Calu3 (cell line): ENCODE measurements at regions not wholly inside any gene's neighbourhood (a gene's known extent, or its start where the extent isn't known, plus 50 kb on each side); places are given as distances from the start of the nearest gene placed in this dataset.

Experiments
- BruUV-seq: library from RNA; stranded (reverse); fragments of 400-500 nt; replicated peaks from 2 replicates; lab custom pipeline; 2021; lab: Mats Ljungman, UMichigan
- CTCF ChIA-PET: fragments of 300-600 bp; sonication (Branson Sonifier 250); formaldehyde crosslinking; loops from one replicate; lab custom pipeline; 2022; ENCODE audit warnings: antibody characterized with exemption; lab: Charles Lee
- DNase-seq: peaks from one replicate; pipeline ENCODE4 v3.0.0; 2022
- H3K27ac Mint-ChIP-seq: one replicate; pipeline ENCODE4 v1.8.0; 2022; ENCODE audit warnings: mixed read lengths; ENCODE audit not compliant: unreplicated experiment
- H3K27me3 Mint-ChIP-seq: one replicate; pipeline ENCODE4 v1.8.0; 2022; ENCODE audit warnings: mixed read lengths; ENCODE audit not compliant: unreplicated experiment
- H3K36me3 Mint-ChIP-seq: one replicate; pipeline ENCODE4 v1.8.0; 2022; ENCODE audit warnings: mild to moderate bottlenecking, moderate library complexity, mixed read lengths; ENCODE audit not compliant: insufficient read depth, unreplicated experiment
- H3K4me1 Mint-ChIP-seq: one replicate; pipeline ENCODE4 v1.8.0; 2022; ENCODE audit warnings: mild to moderate bottlenecking, low read depth, mixed read lengths; ENCODE audit not compliant: unreplicated experiment
- H3K4me3 Mint-ChIP-seq: one replicate; pipeline ENCODE4 v1.8.0; 2022; ENCODE audit warnings: mild to moderate bottlenecking, low read depth, moderate library complexity, mixed read lengths; ENCODE audit not compliant: unreplicated experiment
- H3K9me3 Mint-ChIP-seq: one replicate; pipeline ENCODE4 v1.8.0; 2022; ENCODE audit warnings: low read depth, mixed read lengths; ENCODE audit not compliant: unreplicated experiment
- intact Hi-C: fragments of 100-400 bp; cut with micrococcal nuclease; formaldehyde crosslinking; loops from one replicate; pipeline ENCODE4 v1.10.0; 2022; ENCODE audit not compliant: unreplicated experiment
- TF ChIP-seq, protein P1 (sequence below): fragments of 200-600 bp; IDR thresholded peaks from one replicate; pipeline ENCODE4 v1.8.0; 2022; ENCODE audit warnings: antibody characterized with exemption; ENCODE audit not compliant: unreplicated experiment

DNA sequence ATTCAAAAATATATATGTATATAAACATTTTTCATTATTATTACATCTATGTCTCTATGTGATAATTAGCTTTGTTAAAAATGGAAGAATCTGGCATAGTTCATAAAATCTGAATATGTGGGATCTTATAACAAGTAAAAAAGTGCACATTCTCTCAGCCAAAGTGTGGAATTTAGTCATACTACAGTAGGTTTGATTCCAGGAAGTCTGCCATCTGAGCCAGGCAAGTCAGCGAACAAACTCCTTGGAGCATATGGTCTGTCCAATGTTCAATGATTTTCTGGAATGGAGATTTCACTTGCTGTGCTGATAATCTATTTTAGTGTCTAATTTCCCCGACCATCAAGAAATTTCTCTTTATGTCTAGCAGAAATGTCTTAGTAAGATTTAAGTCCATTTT is 1033.2 kb upstream of the NXPH2 start:
- intact Hi-C loops: no loop called here
- Mint-ChIP-seq H3K9me3 (no peaks in the 10 kb centered on the region), H3K4me1 (no peaks in the 10 kb centered on the region), H3K27me3 (no peaks in the 10 kb centered on the region), H3K36me3 (no peaks in the 10 kb centered on the region), H3K27ac (no peak overlapping the region), H3K4me3 (no peak overlapping the region)
- CTCF ChIA-PET: no interaction called here
- DNase-seq: no peak
- no TSS peak for BruUV-seq
- TF ChIP-seq, protein P1, sequence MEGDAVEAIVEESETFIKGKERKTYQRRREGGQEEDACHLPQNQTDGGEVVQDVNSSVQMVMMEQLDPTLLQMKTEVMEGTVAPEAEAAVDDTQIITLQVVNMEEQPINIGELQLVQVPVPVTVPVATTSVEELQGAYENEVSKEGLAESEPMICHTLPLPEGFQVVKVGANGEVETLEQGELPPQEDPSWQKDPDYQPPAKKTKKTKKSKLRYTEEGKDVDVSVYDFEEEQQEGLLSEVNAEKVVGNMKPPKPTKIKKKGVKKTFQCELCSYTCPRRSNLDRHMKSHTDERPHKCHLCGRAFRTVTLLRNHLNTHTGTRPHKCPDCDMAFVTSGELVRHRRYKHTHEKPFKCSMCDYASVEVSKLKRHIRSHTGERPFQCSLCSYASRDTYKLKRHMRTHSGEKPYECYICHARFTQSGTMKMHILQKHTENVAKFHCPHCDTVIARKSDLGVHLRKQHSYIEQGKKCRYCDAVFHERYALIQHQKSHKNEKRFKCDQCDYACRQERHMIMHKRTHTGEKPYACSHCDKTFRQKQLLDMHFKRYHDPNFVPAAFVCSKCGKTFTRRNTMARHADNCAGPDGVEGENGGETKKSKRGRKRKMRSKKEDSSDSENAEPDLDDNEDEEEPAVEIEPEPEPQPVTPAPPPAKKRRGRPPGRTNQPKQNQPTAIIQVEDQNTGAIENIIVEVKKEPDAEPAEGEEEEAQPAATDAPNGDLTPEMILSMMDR: no peak

DNA sequence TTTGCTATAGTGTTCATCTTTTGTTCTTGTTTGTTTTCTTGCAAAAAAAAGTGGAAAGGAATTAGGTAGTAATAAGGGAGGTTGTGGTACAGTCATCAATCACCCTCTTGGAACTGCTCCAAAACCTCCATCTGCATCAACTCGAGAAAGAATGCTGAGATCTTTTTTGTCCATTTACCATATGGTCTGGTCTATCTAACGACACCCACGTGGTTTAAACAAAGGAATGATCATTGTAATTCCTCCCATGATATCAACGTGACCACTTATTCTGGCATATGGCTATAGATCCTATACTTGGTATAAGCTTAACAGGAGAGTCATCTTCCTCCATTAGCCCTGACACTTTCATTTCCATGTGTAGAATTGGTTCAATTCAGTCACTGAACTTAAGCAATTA is 1025.3 kb upstream of the NXPH2 start:
- CTCF ChIA-PET: no interaction called here
- Mint-ChIP-seq H3K9me3 (peaks cover 5% of the 10 kb centered on the region), H3K27me3 (no peaks in the 10 kb centered on the region), H3K27ac (no peak overlapping the region), H3K36me3 (no peaks in the 10 kb centered on the region), H3K4me3 (no peak overlapping the region), H3K4me1 (no peaks in the 10 kb centered on the region)
- BruUV-seq: no TSS peak
- TF ChIP-seq, protein P1: no peak
- DNase-seq: no peak
- intact Hi-C loops: loop anchor here (10.0 kb wide), 1 partner anchor 881 kb away; no protein-coding TSS in a partner anchor

DNA sequence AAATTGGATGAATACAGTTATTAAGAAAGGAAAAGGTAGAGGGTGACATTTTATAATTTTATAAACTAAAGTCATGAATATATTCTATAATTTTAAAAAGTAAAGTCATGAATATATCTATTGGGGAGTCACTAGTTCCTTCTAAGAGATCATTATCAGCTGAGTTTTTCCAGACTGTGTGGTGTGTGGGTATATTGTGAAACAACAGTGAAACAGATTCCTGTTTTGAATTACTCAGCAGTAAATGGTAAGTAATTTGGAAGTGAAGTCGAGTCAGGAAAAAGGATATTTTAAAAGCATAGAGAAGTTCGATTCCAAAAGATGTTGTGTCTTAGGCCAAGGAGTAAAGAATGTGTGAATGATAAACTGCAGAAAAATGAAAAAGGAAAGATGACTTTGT is 1018.2 kb upstream of the NXPH2 start:
- CTCF ChIA-PET: no interaction called here
- H3K4me3 Mint-ChIP-seq: no peak overlapping the region
- no peaks in the 10 kb centered on the region for H3K4me1 Mint-ChIP-seq
- DNase-seq: no peak
- H3K27ac Mint-ChIP-seq: no peak overlapping the region
- no peaks in the 10 kb centered on the region for H3K27me3 Mint-ChIP-seq
- BruUV-seq: no TSS peak
- no peaks in the 10 kb centered on the region for H3K9me3 Mint-ChIP-seq
- intact Hi-C loops: no loop called here
- TF ChIP-seq, protein P1: no peak
- no peaks in the 10 kb centered on the region for H3K36me3 Mint-ChIP-seq

DNA sequence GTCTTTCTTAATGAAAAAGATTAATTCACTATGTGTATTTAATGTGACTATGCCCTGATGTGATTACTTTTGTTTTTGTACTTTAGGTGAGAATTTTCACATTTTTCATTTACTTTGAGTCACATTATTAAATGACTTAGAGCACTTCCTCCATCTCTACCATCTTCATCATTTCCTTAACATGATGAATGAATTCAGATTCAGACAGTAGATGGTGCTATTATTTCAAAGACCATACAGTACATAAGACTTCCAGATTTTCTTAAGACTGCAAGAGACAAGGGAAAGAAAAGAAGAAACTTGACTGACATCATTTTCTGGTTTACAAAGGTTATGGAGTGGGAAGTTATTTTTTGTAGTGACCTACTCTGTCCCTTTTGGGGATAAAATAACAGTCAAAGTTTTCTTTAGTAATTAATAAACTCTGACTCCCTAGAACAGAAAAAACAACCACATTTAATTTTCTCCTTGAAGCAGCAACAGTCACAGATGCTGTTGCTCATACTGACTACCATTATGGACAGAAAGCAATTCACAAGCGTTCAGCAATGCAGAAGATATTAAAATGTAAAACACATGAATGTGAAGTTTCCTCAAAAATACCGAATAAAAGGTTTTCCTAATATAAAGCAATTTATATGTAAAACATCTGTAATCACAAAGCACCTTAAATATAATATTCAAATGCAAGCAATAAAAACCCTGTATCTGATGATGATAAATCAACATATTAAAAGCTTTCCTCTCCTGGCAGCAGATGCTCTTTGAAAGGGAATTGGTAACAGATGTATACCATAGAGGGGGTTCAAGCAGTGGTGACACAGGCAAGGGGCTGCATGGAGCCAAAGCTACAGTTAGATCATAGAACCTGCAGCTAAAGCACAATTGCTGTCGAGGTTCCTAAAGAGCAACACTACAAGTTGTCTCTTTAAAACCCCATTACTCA is 1010.9 kb upstream of the NXPH2 start:
- no peaks in the 10 kb centered on the region for H3K9me3 Mint-ChIP-seq
- intact Hi-C loops: loop anchor here (2.0 kb wide), 2 partner anchors 156 to 1072 kb away; no protein-coding TSS in a partner anchor
- CTCF ChIA-PET: no interaction called here

More for the DNA sequence above, 1010.9 kb upstream of the NXPH2 start:
- no peak overlapping the region for H3K4me3 Mint-ChIP-seq
- H3K27ac Mint-ChIP-seq: no peak overlapping the region
- BruUV-seq: no TSS peak
- no peaks in the 10 kb centered on the region for H3K4me1 Mint-ChIP-seq
- H3K27me3 Mint-ChIP-seq: no peaks in the 10 kb centered on the region
- no peaks in the 10 kb centered on the region for H3K36me3 Mint-ChIP-seq
- TF ChIP-seq, protein P1: no peak
- DNase-seq: no peak
